Activated T-cell treated with anti-CD3 and anti-CD28 coated beads, Interleukin-2, amount 50 U/mL, for 48 hours (primary cell): ENCODE measurements at regions not wholly inside any gene's neighbourhood (a gene's known extent, or its start where the extent isn't known, plus 50 kb on each side); places are given as distances from the start of the nearest gene placed in this dataset.

Source experiments
- DNase-seq, 2 experiments: peaks; one replicate each; pipeline ENCODE4 v3.0.0-alpha.2; 2020

- no peak for DNase-seq
These were observed 164.3 kb upstream of the MLN start for GRCh38 chr6:33967966-33968724.

- DNase-seq, result no peak
These were observed 163.5 kb upstream of the MLN start for GRCh38 chr6:33967265-33967767.

- DNase-seq, result no peak
These were observed 162.7 kb upstream of the MLN start for GRCh38 chr6:33966536-33966935.

GRCh38 chr6:33965766-33966165, 162.0 kb upstream of the MLN start:
- DNase-seq, result no peak

GRCh38 chr6:33964387-33964786, 160.6 kb upstream of the MLN start:
- no peak for DNase-seq

- DNase-seq, result no peak
These were observed 159.4 kb upstream of the MLN start for GRCh38 chr6:33963136-33963750.

GRCh38 chr6:33962246-33963027, 158.6 kb upstream of the MLN start:
- DNase-seq, result peak in 1 of 2 experiments; percentile 27

- no peak for DNase-seq
These were observed 157.9 kb upstream of the MLN start for GRCh38 chr6:33961691-33962090.

GRCh38 chr6:33960345-33961313, 156.8 kb upstream of the MLN start:
- DNase-seq, result no peak

GRCh38 chr6:33959661-33960344, 156.0 kb upstream of the MLN start:
- no peak for DNase-seq

- DNase-seq, result no peak
These were observed 155.5 kb upstream of the MLN start for GRCh38 chr6:33959329-33959651.

- DNase-seq, result peak in 1 of 2 experiments; percentile 25
These were observed 154.9 kb upstream of the MLN start for GRCh38 chr6:33958526-33959328.

- DNase-seq, result no peak
These were observed 154.2 kb upstream of the MLN start for GRCh38 chr6:33957892-33958525.

- DNase-seq, result no peak
These were observed 153.5 kb upstream of the MLN start for GRCh38 chr6:33957131-33957891.

- no peak for DNase-seq
These were observed 152.4 kb upstream of the MLN start for GRCh38 chr6:33956206-33956605.

GRCh38 chr6:33955566-33955965, 151.8 kb upstream of the MLN start:
- no peak for DNase-seq

- no peak for DNase-seq
These were observed 150.7 kb upstream of the MLN start for GRCh38 chr6:33954453-33954852.

- DNase-seq, result no peak
These were observed 149.4 kb upstream of the MLN start for GRCh38 chr6:33953171-33953570.

- DNase-seq, result no peak
These were observed 148.2 kb upstream of the MLN start for GRCh38 chr6:33952016-33952415.
